ENCODE measurements at regions not wholly inside any gene's neighbourhood (a gene's known extent, or its start where the extent isn't known, plus 50 kb on each side); places are given as distances from the start of the nearest gene placed in this dataset.

DNA sequence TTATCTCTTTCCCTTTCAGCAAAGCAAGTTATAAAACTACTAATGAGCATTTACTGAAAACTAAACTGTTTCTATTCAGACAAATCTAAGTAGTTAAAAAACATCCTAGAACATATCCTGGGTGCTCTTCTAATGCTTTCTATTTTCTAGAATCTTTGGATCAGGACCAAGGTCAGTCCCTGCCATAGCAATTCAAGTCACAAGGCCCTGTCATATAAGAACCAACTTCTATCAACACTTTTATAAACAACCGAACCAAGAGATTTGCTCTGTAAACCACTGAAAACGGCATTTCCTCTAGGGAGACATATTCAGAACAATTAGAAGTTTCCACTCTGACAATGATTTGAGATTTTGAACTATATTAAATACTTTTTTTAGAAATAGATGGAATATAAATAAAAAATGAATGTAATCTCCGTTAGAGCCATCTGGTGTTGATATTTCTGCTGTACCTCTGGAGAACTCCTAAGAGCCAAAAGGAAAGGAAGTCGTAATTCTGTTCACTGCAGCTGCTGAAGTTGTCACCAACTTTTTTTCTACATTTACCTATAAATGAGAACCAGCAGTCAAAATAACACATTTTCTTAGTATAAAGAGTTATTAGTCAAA lies 51.4 kb upstream of the LGSN start:
- DNase-seq, result peak; percentile 27 to 74 (median 34)

DNA sequence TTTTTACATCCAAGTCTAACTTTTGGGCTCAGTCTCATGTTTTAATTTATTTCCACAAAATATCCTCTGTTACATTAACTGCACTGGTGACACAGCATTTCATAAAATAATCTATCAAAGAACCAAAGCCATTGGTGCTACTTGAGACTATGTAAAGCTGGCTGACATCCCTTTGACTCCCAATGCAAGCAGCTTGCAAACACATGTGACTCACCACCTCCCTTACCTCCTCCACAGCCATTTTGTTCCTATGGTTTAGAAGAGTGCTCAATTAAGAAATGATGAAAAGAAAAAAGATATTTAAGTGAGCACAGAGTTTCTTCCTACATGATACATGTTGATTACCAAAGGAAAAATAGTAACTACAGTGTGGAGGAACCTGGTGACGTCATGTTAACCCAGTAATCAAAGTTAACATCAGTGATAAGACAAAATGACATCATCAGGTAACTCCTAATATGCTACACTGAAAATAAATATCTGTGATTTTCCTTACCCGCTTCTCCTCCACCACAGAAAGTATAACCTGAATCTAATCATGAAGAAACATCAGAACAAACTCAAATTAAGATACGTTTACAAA lies 53.3 kb upstream of the LGSN start:
- no peak for DNase-seq

DNA sequence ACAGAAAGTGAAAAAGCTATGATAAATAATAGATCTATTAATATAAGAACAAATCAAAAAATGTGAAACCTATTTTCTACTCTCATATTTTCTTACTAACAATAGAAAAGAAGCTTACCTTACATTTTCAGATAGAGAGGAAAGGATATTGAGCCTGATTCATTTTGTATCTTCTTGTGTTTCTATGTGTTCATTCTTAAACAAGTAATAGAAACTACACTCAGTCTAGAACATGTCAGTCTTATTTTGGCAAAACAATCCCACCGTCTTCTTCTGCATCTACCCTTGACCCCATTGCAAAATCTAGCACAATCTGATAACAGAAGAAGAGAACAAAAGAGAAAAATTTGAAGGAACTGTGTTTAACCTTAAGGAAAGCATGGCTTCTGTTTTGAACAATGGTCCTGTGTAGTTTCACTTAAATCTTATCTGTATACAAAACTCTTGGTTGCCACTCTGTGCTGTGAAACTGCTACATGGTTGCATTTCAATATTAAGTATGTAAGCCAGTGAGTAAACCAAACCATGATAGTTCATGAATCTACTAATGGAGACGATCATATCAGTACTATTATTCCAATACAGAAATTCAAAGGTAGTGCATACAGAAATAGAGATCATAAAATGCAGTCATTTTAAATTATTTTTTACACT lies 69.5 kb upstream of the LGSN start:
- no peak for DNase-seq

- no peak for DNase-seq
Observed at GRCh38 chr6:63391203-63391970, 71.6 kb upstream of the LGSN start.

GRCh38 chr6:63392092-63392724 lies 72.4 kb upstream of the LGSN start:
- no peak for DNase-seq

- DNase-seq, result no peak
Observed at GRCh38 chr6:63394656-63395308, 75.0 kb upstream of the LGSN start.

GRCh38 chr6:63395381-63395780 lies 75.6 kb upstream of the LGSN start:
- no peak for DNase-seq

DNA sequence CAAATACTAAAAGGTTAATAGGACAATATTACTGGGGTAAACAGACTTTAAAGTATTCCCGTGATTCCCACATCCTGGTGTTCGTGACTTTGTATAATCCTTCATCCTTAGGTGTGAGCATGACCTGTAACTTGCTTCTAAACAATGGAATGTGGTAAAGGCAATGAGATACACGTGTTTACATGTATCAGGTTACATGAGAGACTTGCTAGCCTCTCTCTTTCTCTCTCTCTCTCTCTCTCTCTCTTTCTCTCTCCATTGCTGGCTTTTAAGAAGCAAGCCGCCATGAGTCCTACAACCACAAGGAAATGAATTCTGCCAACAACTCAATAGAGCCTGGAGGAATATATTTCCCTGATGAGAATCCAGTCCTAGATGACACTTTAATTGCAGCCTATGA lies 83.9 kb upstream of the LGSN start:
- DNase-seq, result no peak

- DNase-seq, result no peak
Observed at GRCh38 chr6:63410435-63411426, 90.9 kb upstream of the LGSN start.

GRCh38 chr6:63415286-63415685 lies 95.5 kb upstream of the LGSN start:
- DNase-seq, result no peak

GRCh38 chr6:63418741-63419140 lies 99.0 kb upstream of the LGSN start:
- DNase-seq, result no peak

GRCh38 chr6:63424636-63425035 lies 104.9 kb upstream of the LGSN start:
- no peak for DNase-seq

GRCh38 chr6:63425493-63425892 lies 105.7 kb upstream of the LGSN start:
- DNase-seq, result no peak

GRCh38 chr6:63426844-63427243 lies 107.1 kb upstream of the LGSN start:
- DNase-seq, result no peak

- no peak for DNase-seq
Observed at GRCh38 chr6:63427951-63428350, 108.2 kb upstream of the LGSN start.

GRCh38 chr6:63430985-63431519 lies 111.3 kb upstream of the LGSN start:
- DNase-seq, result no peak

DNA sequence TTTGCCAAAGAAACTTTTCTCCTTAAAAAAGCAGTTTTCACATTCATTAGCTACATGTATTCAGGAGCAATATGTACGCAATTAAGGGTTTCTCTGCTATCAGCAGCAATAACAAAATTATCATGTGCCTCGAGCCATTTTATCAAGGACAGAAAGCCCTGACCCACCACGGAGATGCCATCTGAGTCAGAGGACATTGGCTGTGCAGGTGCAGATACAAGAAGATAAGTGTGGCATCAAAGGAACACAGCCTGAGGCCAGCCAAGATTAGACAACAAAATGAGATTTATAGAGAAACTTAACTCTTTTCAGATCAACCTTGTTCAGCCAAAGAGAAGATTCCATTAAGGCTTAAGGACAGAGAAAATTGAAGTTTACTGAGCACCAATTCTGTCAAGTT lies 115.2 kb upstream of the LGSN start:
- no peak for DNase-seq

DNA sequence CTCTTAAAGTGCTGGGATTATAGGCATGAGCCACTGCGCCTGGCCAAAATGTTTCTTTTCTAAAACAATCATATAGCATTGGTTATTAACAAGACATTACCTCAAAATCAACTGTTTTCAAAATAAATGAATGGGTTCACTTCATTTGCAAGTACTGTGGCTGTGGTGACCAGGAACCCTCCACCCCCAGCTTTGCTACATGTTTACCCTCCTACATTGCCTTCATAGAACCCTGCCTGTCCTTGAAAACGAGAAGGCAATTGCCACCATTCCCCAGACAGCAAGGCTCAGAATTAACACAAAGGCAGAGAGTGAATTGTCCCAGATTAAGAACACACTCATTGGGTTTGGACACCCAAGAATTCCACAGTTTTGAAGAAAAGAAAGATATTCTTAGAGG lies 116.6 kb upstream of the LGSN start:
- no peak for DNase-seq

GRCh38 chr6:63437058-63437457 lies 117.3 kb upstream of the LGSN start:
- DNase-seq, result no peak

GRCh38 chr6:63440057-63440456 lies 120.3 kb upstream of the LGSN start:
- no peak for DNase-seq

Data from muscle of back (tissue), 3 donors.